ENCODE measurements at regions not wholly inside any gene's neighbourhood (a gene's known extent, or its start where the extent isn't known, plus 50 kb on each side); places are given as distances from the start of the nearest gene placed in this dataset.

DNA sequence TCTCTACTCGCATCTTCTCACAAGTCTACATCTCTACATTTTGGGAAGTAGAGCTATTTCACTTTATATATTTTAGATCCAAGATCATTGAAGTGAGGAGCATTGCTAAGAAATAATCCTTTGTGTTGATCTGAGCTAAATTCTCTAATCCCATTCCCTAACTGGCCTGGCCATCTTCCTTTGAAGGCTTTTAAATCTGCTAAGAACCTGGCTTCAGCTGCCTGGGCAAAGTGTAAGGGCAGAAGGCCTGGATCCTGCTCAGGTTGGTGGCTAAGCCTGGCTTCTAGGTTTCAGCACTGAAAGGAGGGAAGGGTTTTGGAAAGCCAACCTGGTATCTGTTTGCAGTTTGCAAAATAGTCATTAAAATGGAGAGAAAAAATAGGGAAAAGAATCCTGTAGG is 167.6 kb downstream of the BRINP2 start:
- H3K27me3 ChIP-seq (ENCODE audit: low read length) = no peaks in the 10 kb centered on the region
- H3K79me2 ChIP-seq (ENCODE audit: insufficient read depth, low read length) = no peaks in the 10 kb centered on the region
- no peaks in the 10 kb centered on the region for H3K9me2 ChIP-seq (replicated peaks; ENCODE audit: insufficient read depth, low read length)
- H3K9me3 ChIP-seq (ENCODE audit: insufficient read depth, low read length) = no peaks in the 10 kb centered on the region
- no peak for TF ChIP-seq EZH2phosphoT487 (conservative IDR thresholded peaks at IDR 0.05; ENCODE audit: low read length)
- TF ChIP-seq, protein P1, sequence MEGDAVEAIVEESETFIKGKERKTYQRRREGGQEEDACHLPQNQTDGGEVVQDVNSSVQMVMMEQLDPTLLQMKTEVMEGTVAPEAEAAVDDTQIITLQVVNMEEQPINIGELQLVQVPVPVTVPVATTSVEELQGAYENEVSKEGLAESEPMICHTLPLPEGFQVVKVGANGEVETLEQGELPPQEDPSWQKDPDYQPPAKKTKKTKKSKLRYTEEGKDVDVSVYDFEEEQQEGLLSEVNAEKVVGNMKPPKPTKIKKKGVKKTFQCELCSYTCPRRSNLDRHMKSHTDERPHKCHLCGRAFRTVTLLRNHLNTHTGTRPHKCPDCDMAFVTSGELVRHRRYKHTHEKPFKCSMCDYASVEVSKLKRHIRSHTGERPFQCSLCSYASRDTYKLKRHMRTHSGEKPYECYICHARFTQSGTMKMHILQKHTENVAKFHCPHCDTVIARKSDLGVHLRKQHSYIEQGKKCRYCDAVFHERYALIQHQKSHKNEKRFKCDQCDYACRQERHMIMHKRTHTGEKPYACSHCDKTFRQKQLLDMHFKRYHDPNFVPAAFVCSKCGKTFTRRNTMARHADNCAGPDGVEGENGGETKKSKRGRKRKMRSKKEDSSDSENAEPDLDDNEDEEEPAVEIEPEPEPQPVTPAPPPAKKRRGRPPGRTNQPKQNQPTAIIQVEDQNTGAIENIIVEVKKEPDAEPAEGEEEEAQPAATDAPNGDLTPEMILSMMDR (IDR thresholded peaks at IDR 0.05; ENCODE audit: insufficient read depth, low read length, poor library complexity, severe bottlenecking) = no peak
- H2AFZ ChIP-seq (ENCODE audit: low read depth, low read length, severe bottlenecking) = no peak overlapping the region
- no peaks in the 10 kb centered on the region for H3F3A ChIP-seq (ENCODE audit: insufficient read depth)
- H3K27ac ChIP-seq (ENCODE audit: low read depth, low read length) = no peak overlapping the region
- no peak overlapping the region for H3K4me3 ChIP-seq (ENCODE audit: insufficient read depth, low read length, poor library complexity, severe bottlenecking)
- H4K20me1 ChIP-seq (ENCODE audit: low read depth, low read length) = no peaks in the 10 kb centered on the region
- no peak overlapping the region for H3K9ac ChIP-seq (ENCODE audit: low read length)
- H3K36me3 ChIP-seq (ENCODE audit: low read length) = no peaks in the 10 kb centered on the region
- H3K4me2 ChIP-seq (ENCODE audit: low read depth, low read length, poor library complexity, severe bottlenecking) = no peak overlapping the region

DNA sequence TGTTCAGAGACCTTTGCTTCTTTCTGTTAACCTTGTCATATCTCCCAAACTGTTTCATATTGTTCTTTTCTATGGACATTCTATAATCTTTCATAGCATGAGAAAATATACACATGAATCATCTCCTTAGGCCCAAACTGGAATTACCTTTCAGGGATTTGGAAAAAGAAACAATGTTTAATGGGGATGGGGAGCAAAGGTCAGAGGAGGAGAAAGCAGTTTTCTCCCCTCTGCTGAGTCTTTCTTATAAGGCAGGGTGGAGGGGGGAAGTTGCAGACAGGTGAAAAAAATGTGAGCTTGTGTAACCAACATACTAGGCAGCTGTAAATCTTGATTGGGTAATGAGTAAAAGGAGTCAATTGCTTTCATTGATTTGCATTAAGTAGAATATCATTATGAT is 164.1 kb downstream of the BRINP2 start:
- no peak overlapping the region for H3K4me2 ChIP-seq (ENCODE audit: low read depth, low read length, poor library complexity, severe bottlenecking)
- H3K4me3 ChIP-seq (ENCODE audit: insufficient read depth, low read length, poor library complexity, severe bottlenecking) = no peak overlapping the region
- H3K36me3 ChIP-seq (ENCODE audit: low read length) = no peaks in the 10 kb centered on the region
- H3K79me2 ChIP-seq (ENCODE audit: insufficient read depth, low read length) = no peaks in the 10 kb centered on the region
- H3K9me2 ChIP-seq (replicated peaks; ENCODE audit: insufficient read depth, low read length) = no peaks in the 10 kb centered on the region
- no peak overlapping the region for H3K27ac ChIP-seq (ENCODE audit: low read depth, low read length)
- H3F3A ChIP-seq (ENCODE audit: insufficient read depth) = no peaks in the 10 kb centered on the region
- H3K27me3 ChIP-seq (ENCODE audit: low read length) = no peaks in the 10 kb centered on the region
- no peak overlapping the region for H2AFZ ChIP-seq (ENCODE audit: low read depth, low read length, severe bottlenecking)
- TF ChIP-seq, protein P1 (IDR thresholded peaks at IDR 0.05; ENCODE audit: insufficient read depth, low read length, poor library complexity, severe bottlenecking) = no peak
- TF ChIP-seq EZH2phosphoT487 (conservative IDR thresholded peaks at IDR 0.05; ENCODE audit: low read length) = no peak
- no peaks in the 10 kb centered on the region for H4K20me1 ChIP-seq (ENCODE audit: low read depth, low read length)
- H3K9me3 ChIP-seq (ENCODE audit: insufficient read depth, low read length) = no peaks in the 10 kb centered on the region
- H3K9ac ChIP-seq (ENCODE audit: low read length) = no peak overlapping the region

DNA sequence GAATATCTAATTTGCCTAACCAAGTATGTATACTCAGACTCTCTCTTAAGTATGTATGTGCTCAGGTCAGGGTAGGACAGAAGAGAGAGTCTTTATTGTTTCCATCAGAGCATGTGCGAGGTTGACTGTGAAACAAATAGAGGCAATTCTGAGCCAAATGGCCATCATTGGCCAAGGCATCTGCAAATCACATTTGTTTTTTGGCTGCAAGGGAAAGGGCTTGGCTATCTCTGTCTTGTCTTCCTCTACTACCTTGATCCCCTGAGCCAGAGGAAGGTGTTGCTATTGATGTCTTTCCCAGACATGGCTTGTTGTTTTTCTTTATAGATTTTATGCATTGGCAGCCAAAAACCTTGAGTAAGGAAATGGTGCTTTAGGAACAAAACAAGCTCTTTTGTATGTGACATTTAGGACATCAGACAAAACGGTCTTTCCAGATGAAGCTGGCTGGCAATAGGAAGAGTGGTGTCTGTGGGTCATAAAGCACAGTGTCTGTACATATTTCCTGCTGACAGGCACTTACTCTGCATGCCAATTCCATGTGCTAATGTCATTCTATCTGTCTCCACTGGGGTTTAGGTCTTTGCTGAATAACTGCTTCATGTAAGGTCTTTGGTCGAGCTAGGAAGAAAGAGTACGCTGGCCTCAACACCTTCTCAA is 163.3 kb downstream of the BRINP2 start:
- H4K20me1 ChIP-seq (ENCODE audit: low read depth, low read length) = no peaks in the 10 kb centered on the region
- no peaks in the 10 kb centered on the region for H3K9me2 ChIP-seq (replicated peaks; ENCODE audit: insufficient read depth, low read length)
- no peaks in the 10 kb centered on the region for H3K79me2 ChIP-seq (ENCODE audit: insufficient read depth, low read length)
- no peaks in the 10 kb centered on the region for H3F3A ChIP-seq (ENCODE audit: insufficient read depth)
- H3K4me2 ChIP-seq (ENCODE audit: low read depth, low read length, poor library complexity, severe bottlenecking) = no peak overlapping the region
- no peak overlapping the region for H3K9ac ChIP-seq (ENCODE audit: low read length)
- H3K27ac ChIP-seq (ENCODE audit: low read depth, low read length) = no peak overlapping the region
- no peak overlapping the region for H3K4me3 ChIP-seq (ENCODE audit: insufficient read depth, low read length, poor library complexity, severe bottlenecking)
- no peak for TF ChIP-seq EZH2phosphoT487 (conservative IDR thresholded peaks at IDR 0.05; ENCODE audit: low read length)
- TF ChIP-seq, protein P1 (IDR thresholded peaks at IDR 0.05; ENCODE audit: insufficient read depth, low read length, poor library complexity, severe bottlenecking) = no peak
- no peak overlapping the region for H2AFZ ChIP-seq (ENCODE audit: low read depth, low read length, severe bottlenecking)
- no peaks in the 10 kb centered on the region for H3K27me3 ChIP-seq (ENCODE audit: low read length)
- H3K9me3 ChIP-seq (ENCODE audit: insufficient read depth, low read length) = no peaks in the 10 kb centered on the region
- H3K36me3 ChIP-seq (ENCODE audit: low read length) = no peaks in the 10 kb centered on the region

All from SU-DHL-6 (cell line).